Activated T-helper 1 cell treated with anti-CD3 and anti-CD28 coated beads, Interleukin-12 subunit alpha, Interleukin-12 subunit beta, Interleukin-2, Interleukin-4 antibody, amounts not matched to agents 30 ng/mL and 10 ng/mL and 1 ng/mL, durations not matched to agents 14 hours and 24 hours and 36 hours (primary cell): ENCODE measurements at regions not wholly inside any gene's neighbourhood (a gene's known extent, or its start where the extent isn't known, plus 50 kb on each side); places are given as distances from the start of the nearest gene placed in this dataset.
"Not testable (repeated sequence)": the region's sequence is repeated elsewhere in the genome, so short reads cannot be mapped to it uniquely, and the experiment has no call there.

ENCODE experiments used
- DNase-seq: peaks from one replicate; pipeline ENCODE4 v3.0.0; 2021; ENCODE audit warnings: low spot score
- H3K27ac Mint-ChIP-seq: one replicate; pipeline ENCODE4 v1.8.0; 2021; ENCODE audit warnings: mild to moderate bottlenecking, mixed read lengths
- H3K27me3 Mint-ChIP-seq: one replicate; pipeline ENCODE4 v1.8.0; 2022; ENCODE audit warnings: mild to moderate bottlenecking, moderate library complexity, mixed read lengths; ENCODE audit not compliant: insufficient read depth
- H3K36me3 Mint-ChIP-seq: one replicate; pipeline ENCODE4 v1.8.0; 2021; ENCODE audit warnings: low read depth, mixed read lengths
- H3K4me1 Mint-ChIP-seq: one replicate; pipeline ENCODE4 v1.8.0; 2021; ENCODE audit warnings: low read depth, mixed read lengths
- H3K4me3 Mint-ChIP-seq: one replicate; pipeline ENCODE4 v1.8.0; 2021; ENCODE audit warnings: mild to moderate bottlenecking, moderate library complexity, mixed read lengths
- H3K9me3 Mint-ChIP-seq: one replicate; pipeline ENCODE4 v1.8.0; 2021; ENCODE audit warnings: mixed read lengths
- intact Hi-C: fragments of 100-400 bp; cut with micrococcal nuclease; formaldehyde crosslinking; loops from one replicate; pipeline ENCODE4 v1.15.1; 2024

- intact Hi-C loops, result no loop called here
- Mint-ChIP-seq H3K27ac (peak overlapping the region; percentile 69), H3K4me3 (peak overlapping the region; percentile 23), H3K4me1 (peaks cover 48% of the 10 kb centered on the region), H3K27me3 (no peaks in the 10 kb centered on the region), H3K36me3 (peaks cover 18% of the 10 kb centered on the region), H3K9me3 (peaks cover 22% of the 10 kb centered on the region)
- no peak for DNase-seq
Observed at GRCh38 chr1:121472017-121472416, 287.2 kb downstream of the SRGAP2C start.

- DNase-seq, result no peak
- no peaks in the 10 kb centered on the region for H3K27me3 Mint-ChIP-seq
- H3K27ac Mint-ChIP-seq, result peak overlapping the region; percentile 61
- H3K4me3 Mint-ChIP-seq, result no peak overlapping the region
- H3K9me3 Mint-ChIP-seq, result peaks cover 29% of the 10 kb centered on the region
- intact Hi-C loops, result no loop called here
- peaks cover 19% of the 10 kb centered on the region for H3K36me3 Mint-ChIP-seq
- peaks cover 31% of the 10 kb centered on the region for H3K4me1 Mint-ChIP-seq
Observed at GRCh38 chr1:121483234-121483633, 298.5 kb downstream of the SRGAP2C start.

GRCh38 chr1:121483961-121484424 lies 299.2 kb downstream of the SRGAP2C start:
- peaks cover 13% of the 10 kb centered on the region for H3K36me3 Mint-ChIP-seq
- H3K9me3 Mint-ChIP-seq, result peaks cover 23% of the 10 kb centered on the region
- no peaks in the 10 kb centered on the region for H3K27me3 Mint-ChIP-seq
- peaks cover 34% of the 10 kb centered on the region for H3K4me1 Mint-ChIP-seq
- intact Hi-C loops, result no loop called here
- peak overlapping the region; percentile 61 for H3K27ac Mint-ChIP-seq
- DNase-seq, result no peak
- H3K4me3 Mint-ChIP-seq, result no peak overlapping the region

- intact Hi-C loops, H3K27ac Mint-ChIP-seq, H3K27me3 Mint-ChIP-seq, DNase-seq, H3K36me3 Mint-ChIP-seq, H3K9me3 Mint-ChIP-seq, H3K4me1 Mint-ChIP-seq, H3K4me3 Mint-ChIP-seq: not testable (repeated sequence)
Observed at GRCh38 chr1:121494796-121495195, 310.0 kb downstream of the SRGAP2C start.

- intact Hi-C loops, result loop anchor here (1.0 kb wide), 1 partner anchor 8 kb away; no protein-coding TSS in a partner anchor
- peaks cover 42% of the 10 kb centered on the region for H3K4me1 Mint-ChIP-seq
- not testable (repeated sequence) for H3K4me3 Mint-ChIP-seq, H3K27me3 Mint-ChIP-seq, DNase-seq
- peaks cover 21% of the 10 kb centered on the region for H3K36me3 Mint-ChIP-seq
- peak overlapping the region; percentile 41 for H3K27ac Mint-ChIP-seq
- peaks cover 67% of the 10 kb centered on the region for H3K9me3 Mint-ChIP-seq
Observed at GRCh38 chr1:121511455-121511854, 326.7 kb downstream of the SRGAP2C start.

GRCh38 chr1:121511876-121512275 lies 327.1 kb downstream of the SRGAP2C start:
- H3K4me1 Mint-ChIP-seq, result peaks cover 46% of the 10 kb centered on the region
- DNase-seq, H3K4me3 Mint-ChIP-seq, H3K27me3 Mint-ChIP-seq, H3K27ac Mint-ChIP-seq: not testable (repeated sequence)
- H3K36me3 Mint-ChIP-seq, result peaks cover 21% of the 10 kb centered on the region
- intact Hi-C loops, result loop anchor here (1.0 kb wide), 1 partner anchor 7 kb away; no protein-coding TSS in a partner anchor
- H3K9me3 Mint-ChIP-seq, result peaks cover 63% of the 10 kb centered on the region

GRCh38 chr1:121515235-121515634 lies 330.5 kb downstream of the SRGAP2C start:
- Mint-ChIP-seq H3K4me3 (no peak overlapping the region), H3K36me3 (peaks cover 12% of the 10 kb centered on the region), H3K27me3 (no peaks in the 10 kb centered on the region), H3K27ac (no peak overlapping the region), H3K4me1 (peaks cover 75% of the 10 kb centered on the region), H3K9me3 (peaks cover 38% of the 10 kb centered on the region)
- intact Hi-C loops, result no loop called here
- DNase-seq, result no peak

- H3K9me3 Mint-ChIP-seq, result peaks cover 29% of the 10 kb centered on the region
- H3K27ac Mint-ChIP-seq, result peak overlapping the region; percentile 87
- peak; percentile 44 for DNase-seq
- intact Hi-C loops, result loop anchor here (1.0 to 2.0 kb wide), 3 partner anchors 14 to 58 kb away; no protein-coding TSS in a partner anchor
- H3K4me1 Mint-ChIP-seq, result peaks cover 78% of the 10 kb centered on the region
- peaks cover 12% of the 10 kb centered on the region for H3K36me3 Mint-ChIP-seq
- no peaks in the 10 kb centered on the region for H3K27me3 Mint-ChIP-seq
- H3K4me3 Mint-ChIP-seq, result peak overlapping the region; percentile 54
Observed at GRCh38 chr1:121516234-121516967, 331.6 kb downstream of the SRGAP2C start.

- Mint-ChIP-seq H3K4me1 (peaks cover 75% of the 10 kb centered on the region), H3K27ac (peak overlapping the region; percentile 87), H3K9me3 (peaks cover 16% of the 10 kb centered on the region), H3K27me3 (no peaks in the 10 kb centered on the region), H3K36me3 (peaks cover 6% of the 10 kb centered on the region), H3K4me3 (peak overlapping the region; percentile 96)
- intact Hi-C loops, result loop anchor here (2.0 kb wide), 2 partner anchors 15 to 59 kb away; no protein-coding TSS in a partner anchor
- DNase-seq, result no peak
Observed at GRCh38 chr1:121517586-121518230, 332.9 kb downstream of the SRGAP2C start.

- peak overlapping the region; percentile 96 for H3K27ac Mint-ChIP-seq
- peaks cover 13% of the 10 kb centered on the region for H3K9me3 Mint-ChIP-seq
- H3K4me1 Mint-ChIP-seq, result peaks cover 75% of the 10 kb centered on the region
- H3K4me3 Mint-ChIP-seq, result peak overlapping the region; percentile 96
- intact Hi-C loops, result loop anchor here (1.0 kb wide), 1 partner anchor 7 kb away; no protein-coding TSS in a partner anchor
- DNase-seq, result no peak
- peaks cover 7% of the 10 kb centered on the region for H3K36me3 Mint-ChIP-seq
- no peaks in the 10 kb centered on the region for H3K27me3 Mint-ChIP-seq
Observed at GRCh38 chr1:121518726-121519041, 333.9 kb downstream of the SRGAP2C start.

GRCh38 chr1:121519042-121519755 lies 334.4 kb downstream of the SRGAP2C start:
- peak overlapping the region; percentile 96 for H3K27ac Mint-ChIP-seq
- intact Hi-C loops, result loop anchor here (1.0 kb wide), 1 partner anchor 8 kb away; no protein-coding TSS in a partner anchor

GRCh38 chr1:121519756-121520286 lies 335.0 kb downstream of the SRGAP2C start:
- peak overlapping the region; percentile 96 for H3K27ac Mint-ChIP-seq
- H3K4me3 Mint-ChIP-seq, result peak overlapping the region; percentile 96
- not testable (repeated sequence) for H3K27me3 Mint-ChIP-seq, H3K9me3 Mint-ChIP-seq, H3K36me3 Mint-ChIP-seq, DNase-seq
- peaks cover 74% of the 10 kb centered on the region for H3K4me1 Mint-ChIP-seq
- intact Hi-C loops, result loop anchor here (1.0 kb wide), 1 partner anchor 9 kb away; no protein-coding TSS in a partner anchor

More at GRCh38 chr1:121519042-121519755, 334.4 kb downstream of the SRGAP2C start:
- H3K36me3 Mint-ChIP-seq, result peaks cover 9% of the 10 kb centered on the region
- H3K9me3 Mint-ChIP-seq, result peaks cover 13% of the 10 kb centered on the region
- peak overlapping the region; percentile 96 for H3K4me3 Mint-ChIP-seq
- peak; percentile 83 for DNase-seq
- H3K4me1 Mint-ChIP-seq, result peaks cover 74% of the 10 kb centered on the region
- no peaks in the 10 kb centered on the region for H3K27me3 Mint-ChIP-seq
